Islet of Langerhans (tissue), 1 donor: ENCODE measurements at regions not wholly inside any gene's neighbourhood (a gene's known extent, or its start where the extent isn't known, plus 50 kb on each side); places are given as distances from the start of the nearest gene placed in this dataset.

Experiments used
- FAIRE-seq: peaks from one replicate; lab custom pipeline; 2011; peaks lifted over from hg19 to GRCh38; lab: Jason Lieb, UNC

GRCh38 chr4:180423712-180424057 is 1819.5 kb upstream of the TENM3 start:
- FAIRE-seq = no peak

- FAIRE-seq = no peak
Measured at GRCh38 chr4:180426938-180427337, 1816.3 kb upstream of the TENM3 start.

GRCh38 chr4:180430283-180430682 is 1812.9 kb upstream of the TENM3 start:
- FAIRE-seq = no peak

GRCh38 chr4:180434131-180434895 is 1808.9 kb upstream of the TENM3 start:
- FAIRE-seq = no peak

GRCh38 chr4:180436361-180436760 is 1806.8 kb upstream of the TENM3 start:
- no peak for FAIRE-seq

- FAIRE-seq = no peak
Measured at GRCh38 chr4:180437601-180438000, 1805.6 kb upstream of the TENM3 start.

GRCh38 chr4:180448306-180448705 is 1794.9 kb upstream of the TENM3 start:
- FAIRE-seq = no peak

- FAIRE-seq = no peak
Measured at GRCh38 chr4:180449395-180449956, 1793.7 kb upstream of the TENM3 start.

- FAIRE-seq = no peak
Measured at GRCh38 chr4:180455226-180455625, 1788.0 kb upstream of the TENM3 start.

GRCh38 chr4:180456928-180457327 is 1786.3 kb upstream of the TENM3 start:
- FAIRE-seq = no peak

- FAIRE-seq = no peak
Measured at GRCh38 chr4:180462116-180462515, 1781.1 kb upstream of the TENM3 start.

- no peak for FAIRE-seq
Measured at GRCh38 chr4:180465364-180465763, 1777.8 kb upstream of the TENM3 start.

- no peak for FAIRE-seq
Measured at GRCh38 chr4:180483036-180483435, 1760.2 kb upstream of the TENM3 start.

GRCh38 chr4:180485407-180485806 is 1757.8 kb upstream of the TENM3 start:
- no peak for FAIRE-seq

- FAIRE-seq = no peak
Measured at GRCh38 chr4:180486342-180486741, 1756.9 kb upstream of the TENM3 start.

- FAIRE-seq = no peak
Measured at GRCh38 chr4:180489787-180490186, 1753.4 kb upstream of the TENM3 start.

- no peak for FAIRE-seq
Measured at GRCh38 chr4:180491210-180491609, 1752.0 kb upstream of the TENM3 start.

GRCh38 chr4:180493299-180493698 is 1749.9 kb upstream of the TENM3 start:
- FAIRE-seq = no peak

GRCh38 chr4:180500154-180500553 is 1743.0 kb upstream of the TENM3 start:
- FAIRE-seq = no peak

GRCh38 chr4:180512801-180513475 is 1730.3 kb upstream of the TENM3 start:
- FAIRE-seq = no peak

- FAIRE-seq = no peak
Measured at GRCh38 chr4:180518906-180519305, 1724.3 kb upstream of the TENM3 start.

GRCh38 chr4:180521181-180521580 is 1722.0 kb upstream of the TENM3 start:
- FAIRE-seq = no peak

GRCh38 chr4:180525523-180526077 is 1717.6 kb upstream of the TENM3 start:
- FAIRE-seq = no peak
